CD4-positive, alpha-beta T cell treated with Interleukin-17A for 4 hours (primary cell): ENCODE measurements at regions not wholly inside any gene's neighbourhood (a gene's known extent, or its start where the extent isn't known, plus 50 kb on each side); places are given as distances from the start of the nearest gene placed in this dataset.
"Not testable (repeated sequence)": the region's sequence is repeated elsewhere in the genome, so short reads cannot be mapped to it uniquely, and the experiment has no call there.

ENCODE experiments used
- DNase-seq: peaks from one replicate; pipeline ENCODE4 v3.0.0-alpha.2; 2020; ENCODE audit warnings: mixed read lengths

GRCh38 chr5:61215996-61216395, 53.7 kb upstream of the SMIM15 start:
- DNase-seq = no peak

GRCh38 chr5:61216741-61217140, 54.5 kb upstream of the SMIM15 start:
- no peak for DNase-seq

GRCh38 chr5:61217214-61217613, 54.9 kb upstream of the SMIM15 start:
- no peak for DNase-seq

GRCh38 chr5:61228229-61228628, 66.0 kb upstream of the SMIM15 start:
- no peak for DNase-seq

GRCh38 chr5:61228691-61229280, 66.5 kb upstream of the SMIM15 start:
- no peak for DNase-seq

- no peak for DNase-seq
These were observed 67.1 kb upstream of the SMIM15 start for GRCh38 chr5:61229416-61229815.

GRCh38 chr5:61230492-61230891, 68.2 kb upstream of the SMIM15 start:
- no peak for DNase-seq

- no peak for DNase-seq
These were observed 69.5 kb upstream of the SMIM15 start for GRCh38 chr5:61231813-61232212.

GRCh38 chr5:61232490-61233050, 70.3 kb upstream of the SMIM15 start:
- DNase-seq = no peak

GRCh38 chr5:61234019-61234418, 71.8 kb upstream of the SMIM15 start:
- no peak for DNase-seq

- DNase-seq = not testable (repeated sequence)
These were observed 74.4 kb upstream of the SMIM15 start for GRCh38 chr5:61236715-61237114.

GRCh38 chr5:61245486-61245885, 83.2 kb upstream of the SMIM15 start:
- no peak for DNase-seq

GRCh38 chr5:61245936-61246335, 83.7 kb upstream of the SMIM15 start:
- no peak for DNase-seq

GRCh38 chr5:61246768-61247307, 84.6 kb upstream of the SMIM15 start:
- no peak for DNase-seq

- DNase-seq = no peak
These were observed 80.0 kb upstream of the ZSWIM6 start for GRCh38 chr5:61251874-61252642.

GRCh38 chr5:61252643-61252925, 79.5 kb upstream of the ZSWIM6 start:
- no peak for DNase-seq

- DNase-seq = no peak
These were observed 78.5 kb upstream of the ZSWIM6 start for GRCh38 chr5:61253547-61253946.

GRCh38 chr5:61254969-61255555, 77.0 kb upstream of the ZSWIM6 start:
- no peak for DNase-seq

- DNase-seq = no peak
These were observed 75.6 kb upstream of the ZSWIM6 start for GRCh38 chr5:61256474-61256873.

- no peak for DNase-seq
These were observed 74.6 kb upstream of the ZSWIM6 start for GRCh38 chr5:61257421-61257820.

GRCh38 chr5:61261136-61261535, 70.9 kb upstream of the ZSWIM6 start:
- no peak for DNase-seq

- no peak for DNase-seq
These were observed 70.0 kb upstream of the ZSWIM6 start for GRCh38 chr5:61262080-61262479.

- DNase-seq = no peak
These were observed 69.0 kb upstream of the ZSWIM6 start for GRCh38 chr5:61263072-61263471.
